CD4-positive, alpha-beta T cell (primary cell): ENCODE measurements at regions not wholly inside any gene's neighbourhood (a gene's known extent, or its start where the extent isn't known, plus 50 kb on each side); places are given as distances from the start of the nearest gene placed in this dataset.

ENCODE experiments used
- ATAC-seq: fragments of 200-7000 bp; cut with Tn5 transposase; one replicate; pipeline ENCODE4 v1.10.0; 2022; ENCODE audit warnings: mild to moderate bottlenecking; ENCODE audit not compliant: poor library complexity
- CTCF ChIA-PET: fragments of 350-600 bp; sonication (Branson Sonifier 250); formaldehyde crosslinking; loops from one replicate; lab custom pipeline; 2021; ENCODE audit warnings: antibody characterized with exemption, inconsistent platforms; lab: Charles Lee
- POLR2A ChIA-PET: fragments of 350-600 bp; sonication (Branson Sonifier 250); formaldehyde crosslinking; loops from one replicate; lab custom pipeline; 2021; ENCODE audit warnings: antibody characterized with exemption, inconsistent platforms; lab: Charles Lee
- DNase-seq, 14 experiments: peaks; one replicate each; pipeline ENCODE4 v3.0.0-alpha.2; 2013 to 2020; ENCODE audit warnings: mixed read lengths in 2 of 14
- H3K27ac ChIP-seq, 2 donors: one replicate each; pipeline versions ENCODE4 v1.5.1 to v1.7.0; 2013; ENCODE audit warnings: low read length in 2 of 2, low read depth in 1 of 2, mild to moderate bottlenecking in 1 of 2
- H3K27me3 ChIP-seq, 2 experiments: 1 replicate in 1 of 2; 2 replicates in 1 of 2; pipeline versions ENCODE4 v1.6.1 to v1.7.0; 2013; ENCODE audit warnings: low read length in 2 of 2, control low read depth in 1 of 2, mild to moderate bottlenecking in 1 of 2, moderate library complexity in 1 of 2; ENCODE audit not compliant: insufficient read depth in 2 of 2, control insufficient read depth in 1 of 2
- H3K36me3 ChIP-seq: one replicate; pipeline ENCODE4 v1.6.1; 2013; ENCODE audit warnings: low read length, control low read depth; ENCODE audit not compliant: insufficient read depth
- H3K4me1 ChIP-seq: one replicate; pipeline ENCODE4 v1.6.1; 2013; ENCODE audit warnings: low read length, control low read depth; ENCODE audit not compliant: insufficient read depth
- H3K4me3 ChIP-seq: one replicate; pipeline ENCODE4 v1.5.1; 2013; ENCODE audit warnings: mild to moderate bottlenecking, low read length, moderate library complexity
- H3K9me3 ChIP-seq, 2 experiments: 1 replicate in 1 of 2; 2 replicates in 1 of 2; pipeline versions ENCODE4 v1.6.1 to v1.7.0; 2013; ENCODE audit warnings: low read length in 2 of 2, mild to moderate bottlenecking in 2 of 2, control low read depth in 1 of 2, moderate library complexity in 1 of 2; ENCODE audit not compliant: control insufficient read depth in 1 of 2, insufficient read depth in 1 of 2
- H3K27ac Mint-ChIP-seq: one replicate; pipeline ENCODE4 v1.8.0; 2020; ENCODE audit warnings: mixed read lengths
- H3K27me3 Mint-ChIP-seq: one replicate; pipeline ENCODE4 v1.8.0; 2021; ENCODE audit warnings: mixed read lengths
- H3K36me3 Mint-ChIP-seq: one replicate; pipeline ENCODE4 v1.8.0; 2021; ENCODE audit warnings: low read depth, mixed read lengths
- H3K4me1 Mint-ChIP-seq: one replicate; pipeline ENCODE4 v1.8.0; 2021; ENCODE audit warnings: low read depth, mixed read lengths
- H3K4me3 Mint-ChIP-seq: one replicate; pipeline ENCODE4 v1.8.0; 2020; ENCODE audit warnings: mild to moderate bottlenecking, mixed read lengths
- H3K9me3 Mint-ChIP-seq: one replicate; pipeline ENCODE4 v1.8.0; 2020; ENCODE audit warnings: mixed read lengths
- CTCF ChIP-seq: fragments of 200-600 bp; IDR thresholded peaks from one replicate; pipeline ENCODE4 v1.8.0; 2022; ENCODE audit warnings: antibody characterized with exemption, mild to moderate bottlenecking
- intact Hi-C, 2 experiments: fragments of 100-400 bp; cut with DNase I in 1 of 2; cut with micrococcal nuclease in 1 of 2; formaldehyde crosslinking; loops; one replicate each; pipeline versions ENCODE4 v1.15.1 to v1.9.0; 2023 to 2025; cut with DNase I, micrococcal nuclease

GRCh38 chr6:74607934-74608333, 597.9 kb downstream of the COL12A1 start:
- Histone ChIP-seq H3K36me3 (no peaks in the 10 kb centered on the region), H3K9me3 (no peaks in the 10 kb centered on the region), H3K27me3 (no peaks in the 10 kb centered on the region), H3K4me3 (no peak overlapping the region), H3K4me1 (no peaks in the 10 kb centered on the region), H3K27ac (no peak overlapping the region)
- Mint-ChIP-seq H3K9me3 (no peaks in the 10 kb centered on the region), H3K4me3 (no peak overlapping the region), H3K4me1 (no peaks in the 10 kb centered on the region), H3K36me3 (no peaks in the 10 kb centered on the region), H3K27me3 (no peaks in the 10 kb centered on the region), H3K27ac (no peak overlapping the region)
- no peak for TF ChIP-seq CTCF
- no peak for DNase-seq
- CTCF ChIA-PET = no interaction called here
- no peak for ATAC-seq
- POLR2A ChIA-PET = no interaction called here
- intact Hi-C loops = no loop called here

- CTCF ChIA-PET = no interaction called here
- intact Hi-C loops = no loop called here
- H3K4me3 Mint-ChIP-seq = no peak overlapping the region
These were observed 598.4 kb downstream of the COL12A1 start for GRCh38 chr6:74607468-74607867.

DNA sequence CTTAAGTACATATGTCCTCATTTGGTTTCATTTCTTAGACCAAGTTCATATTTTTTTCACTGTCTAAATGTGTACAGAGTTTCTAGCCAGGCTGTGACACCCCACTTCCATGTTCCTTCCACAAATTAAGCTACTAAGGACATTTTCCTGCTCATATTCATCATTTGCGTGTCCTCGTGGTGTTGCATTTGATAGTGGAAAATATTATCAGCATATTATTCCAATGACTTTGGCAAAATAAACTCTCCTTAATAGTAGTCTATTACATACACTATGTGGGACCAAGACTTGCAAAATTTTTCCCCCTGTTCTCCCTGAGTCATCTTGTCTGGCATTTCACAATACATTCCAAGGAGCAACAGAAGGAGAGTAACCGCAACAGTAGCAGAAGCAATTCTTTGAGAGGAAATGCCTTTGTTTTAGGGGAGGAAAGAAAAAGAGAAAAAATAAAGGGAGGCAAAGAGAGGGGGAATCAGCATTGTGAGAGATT, 599.2 kb downstream of the COL12A1 start:
- DNase-seq (no peak), ATAC-seq (no peak)
- POLR2A ChIA-PET = no interaction called here
- Histone ChIP-seq H3K4me3 (no peak overlapping the region), H3K27ac (no peak overlapping the region), H3K27me3 (no peaks in the 10 kb centered on the region), H3K9me3 (no peaks in the 10 kb centered on the region), H3K4me1 (no peaks in the 10 kb centered on the region), H3K36me3 (no peaks in the 10 kb centered on the region)
- no peaks in the 10 kb centered on the region for H3K9me3 Mint-ChIP-seq
- no peak for TF ChIP-seq CTCF
- H3K36me3 Mint-ChIP-seq = no peaks in the 10 kb centered on the region
- H3K27me3 Mint-ChIP-seq = no peaks in the 10 kb centered on the region
- intact Hi-C loops = no loop called here
- no peak overlapping the region for H3K27ac Mint-ChIP-seq
- H3K4me3 Mint-ChIP-seq = no peak overlapping the region
- H3K4me1 Mint-ChIP-seq = no peaks in the 10 kb centered on the region
- CTCF ChIA-PET = no interaction called here

More at GRCh38 chr6:74607468-74607867, 598.4 kb downstream of the COL12A1 start:
- ATAC-seq = no peak
- Histone ChIP-seq H3K27ac (no peak overlapping the region), H3K27me3 (no peaks in the 10 kb centered on the region), H3K36me3 (no peaks in the 10 kb centered on the region), H3K4me3 (no peak overlapping the region), H3K4me1 (no peaks in the 10 kb centered on the region), H3K9me3 (no peaks in the 10 kb centered on the region)
- POLR2A ChIA-PET = no interaction called here
- Mint-ChIP-seq H3K4me1 (no peaks in the 10 kb centered on the region), H3K36me3 (no peaks in the 10 kb centered on the region), H3K27ac (no peak overlapping the region), H3K27me3 (no peaks in the 10 kb centered on the region), H3K9me3 (no peaks in the 10 kb centered on the region)
- no peak for TF ChIP-seq CTCF
- DNase-seq = no peak
